Esophagus squamous epithelium (tissue), 5 donors: ENCODE measurements at regions not wholly inside any gene's neighbourhood (a gene's known extent, or its start where the extent isn't known, plus 50 kb on each side); places are given as distances from the start of the nearest gene placed in this dataset.
A peak's percentile ranks its signal among the peaks of the same experiment; 100 is the strongest.

Source experiments
- DNase-seq: peaks from one replicate; lab custom pipeline; 2025; lab: John Stamatoyannopoulos, UW
- H3K27ac ChIP-seq, 4 donors: fragments of 200-600 bp; sonication (generic); one replicate each; pipeline ENCODE4 v1.5.1; 2016 to 2019; ENCODE audit warnings: mild to moderate bottlenecking in 1 of 4
- H3K27me3 ChIP-seq, 4 donors: fragments of 200-600 bp; sonication (generic); 1 replicate in 3 of 4; 2 replicates in 1 of 4; pipeline versions ENCODE4 v1.5.1 to v1.6.0; 2017 to 2021; ENCODE audit warnings: antibody characterized with exemption in 1 of 4
- H3K36me3 ChIP-seq, 3 donors: fragments of 200-600 bp; sonication (generic); one replicate each; pipeline ENCODE4 v1.5.1; 2016 to 2019
- H3K4me1 ChIP-seq, 3 donors: fragments of 200-600 bp; sonication (generic); one replicate each; pipeline ENCODE4 v1.5.1; 2017 to 2019
- H3K4me3 ChIP-seq, 4 donors: fragments of 200-600 bp; sonication (generic); 1 replicate in 3 of 4; 2 replicates in 1 of 4; pipeline ENCODE4 v1.5.1; 2016 to 2019; ENCODE audit warnings: mild to moderate bottlenecking in 2 of 4, moderate library complexity in 1 of 4
- H3K9me3 ChIP-seq, 3 donors: fragments of 200-600 bp; sonication (generic); one replicate each; pipeline ENCODE4 v1.5.1; 2016 to 2019
- CTCF ChIP-seq, 6 experiments: fragments of 450-650 bp in 4 of 6; fragments of 200-600 bp in 2 of 6; sonication (generic) in 2 of 6; IDR thresholded peaks; one replicate each; pipeline ENCODE4 v1.5.1; 2016 to 2019; ENCODE audit warnings: antibody characterized with exemption in 6 of 6, mild to moderate bottlenecking in 4 of 6, moderate library complexity in 4 of 6
- POLR2A ChIP-seq, 4 donors: fragments of 450-650 bp; IDR thresholded peaks; one replicate each; pipeline ENCODE4 v1.6.1; 2017; ENCODE audit warnings: antibody characterized with exemption in 4 of 4, mild to moderate bottlenecking in 4 of 4, moderate library complexity in 3 of 4
- WGBS, 2 donors: methylation state at CpG; one replicate each; pipeline ENCODE4 v1.1.5; 2018; 5-methylcytosine and 5-hydroxymethylcytosine counted together
- intact Hi-C: fragments of 100-400 bp; cut with DNase I; formaldehyde crosslinking; loops from one replicate; pipeline ENCODE4 v1.15.0; 2022
- donor health status: DM: yes; HTN: yes; CAD: no.

DNA sequence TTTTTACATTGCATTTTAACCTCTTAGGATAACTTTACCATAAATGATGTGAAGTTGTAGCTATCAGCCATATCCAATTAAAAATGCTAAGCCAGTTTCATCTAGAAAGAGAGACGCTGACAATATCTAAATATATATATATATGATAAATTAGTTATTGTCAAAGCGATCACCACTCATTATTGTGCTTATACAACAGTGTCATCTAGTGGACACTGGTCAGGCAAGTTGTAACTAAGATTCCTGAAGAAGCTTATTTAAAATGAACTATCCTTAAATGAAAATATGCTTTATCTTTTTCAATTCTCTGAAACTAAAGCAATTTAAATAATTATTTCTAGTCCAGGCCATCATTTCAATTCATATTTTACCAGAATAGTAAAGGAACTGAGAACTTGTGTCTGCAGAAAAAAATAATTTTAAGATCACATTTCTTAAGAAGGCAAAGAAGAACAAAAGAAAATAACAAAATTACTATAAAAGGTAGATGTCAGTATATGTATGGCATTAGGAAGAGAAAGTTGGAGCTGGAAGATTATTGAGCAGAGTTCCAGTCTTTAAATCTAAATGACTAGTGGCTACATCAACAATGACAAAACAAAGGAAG lies 193.3 kb upstream of the SNX7 start:
- WGBS, 2 donors = 2 to 5% methylated on average over 2 of the region's 2 CpGs
- Histone ChIP-seq H3K27ac (no peak overlapping the region), H3K4me1 (no peaks in the 10 kb centered on the region), H3K9me3 (no peaks in the 10 kb centered on the region), H3K36me3 (no peaks in the 10 kb centered on the region), H3K4me3 (no peak overlapping the region), H3K27me3 (no peaks in the 10 kb centered on the region)
- TF ChIP-seq CTCF (IDR thresholded peaks at IDR 0.05) = peak in 5 of 6 experiments; percentile 49 to 84 (median 71)
- no peak for TF ChIP-seq POLR2A (IDR thresholded peaks at IDR 0.05)
- no peak for DNase-seq
- intact Hi-C loops = no loop called here

GRCh38 chr1:98467586-98467985 lies 193.9 kb upstream of the SNX7 start:
- H3K4me1 ChIP-seq = no peaks in the 10 kb centered on the region
- H3K27me3 ChIP-seq = no peaks in the 10 kb centered on the region
- H3K9me3 ChIP-seq = no peaks in the 10 kb centered on the region
- no peak for TF ChIP-seq POLR2A (IDR thresholded peaks at IDR 0.05)
- no peak for TF ChIP-seq CTCF (IDR thresholded peaks at IDR 0.05)
- WGBS, 2 donors = 35 to 49% methylated on average over 4 of the region's 4 CpGs
- no peak for DNase-seq
- H3K27ac ChIP-seq = no peak overlapping the region
- no peaks in the 10 kb centered on the region for H3K36me3 ChIP-seq
- intact Hi-C loops = no loop called here
- no peak overlapping the region for H3K4me3 ChIP-seq

DNA sequence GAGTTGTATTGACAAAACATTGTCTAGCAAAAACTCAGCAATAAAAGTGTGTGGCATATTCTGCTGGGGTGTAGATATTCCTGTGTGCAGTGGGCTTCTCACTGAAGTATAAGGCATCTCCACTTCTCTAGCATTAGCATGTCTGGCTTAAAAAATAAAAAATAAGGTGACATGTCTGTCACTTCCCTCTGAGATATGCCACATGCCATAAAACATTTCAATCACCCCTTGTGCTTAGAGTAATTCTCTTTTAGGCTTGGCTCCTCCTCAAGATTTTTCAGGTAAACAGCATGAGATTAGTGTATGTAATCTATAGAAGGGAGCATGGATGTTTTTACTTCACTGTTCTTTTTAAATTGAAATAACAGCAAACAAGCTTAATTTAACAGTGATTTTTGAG lies 194.4 kb upstream of the SNX7 start:
- no peaks in the 10 kb centered on the region for H3K36me3 ChIP-seq
- intact Hi-C loops = no loop called here
- no peak for DNase-seq
- H3K4me3 ChIP-seq = no peak overlapping the region
- no peaks in the 10 kb centered on the region for H3K27me3 ChIP-seq
- TF ChIP-seq CTCF (IDR thresholded peaks at IDR 0.05) = no peak
- TF ChIP-seq POLR2A (IDR thresholded peaks at IDR 0.05) = no peak
- H3K27ac ChIP-seq = no peak overlapping the region
- no peaks in the 10 kb centered on the region for H3K4me1 ChIP-seq
- no peaks in the 10 kb centered on the region for H3K9me3 ChIP-seq

- no peak for DNase-seq
Measured at GRCh38 chr1:98461873-98462385, 199.6 kb upstream of the SNX7 start.

DNA sequence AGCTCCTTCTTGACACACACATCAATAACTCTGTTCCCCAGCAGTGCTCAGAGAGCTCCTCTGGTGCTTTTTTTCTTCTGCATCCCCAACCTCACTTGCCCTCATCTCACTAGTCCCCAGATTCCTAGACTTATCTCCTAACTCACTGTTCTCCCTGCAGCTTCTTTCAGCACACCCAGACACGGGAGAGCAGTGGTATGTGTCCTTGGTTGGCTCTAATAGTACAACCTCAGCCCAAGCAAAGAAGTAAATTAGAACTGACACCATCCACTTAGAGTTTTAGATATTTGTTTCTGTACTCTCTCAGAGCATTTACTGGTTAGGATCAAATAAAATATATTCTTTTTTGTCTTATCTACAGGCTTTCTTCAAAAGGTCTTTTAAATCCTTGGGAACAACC lies 201.4 kb upstream of the SNX7 start:
- TF ChIP-seq POLR2A (IDR thresholded peaks at IDR 0.05) (no peak), CTCF (IDR thresholded peaks at IDR 0.05) (no peak)
- DNase-seq = no peak
- no peak overlapping the region for H3K4me3 ChIP-seq
- WGBS, 2 donors = 54 to 82% methylated on average over 1 of the region's 1 CpG
- intact Hi-C loops = no loop called here
- H3K9me3 ChIP-seq = no peaks in the 10 kb centered on the region
- no peaks in the 10 kb centered on the region for H3K4me1 ChIP-seq
- no peak overlapping the region for H3K27ac ChIP-seq
- H3K36me3 ChIP-seq = no peaks in the 10 kb centered on the region
- H3K27me3 ChIP-seq = no peaks in the 10 kb centered on the region

More at GRCh38 chr1:98461873-98462385, 199.6 kb upstream of the SNX7 start:
- intact Hi-C loops = no loop called here
- Histone ChIP-seq H3K36me3 (no peaks in the 10 kb centered on the region), H3K9me3 (no peaks in the 10 kb centered on the region), H3K27me3 (no peaks in the 10 kb centered on the region), H3K27ac (no peak overlapping the region), H3K4me1 (no peaks in the 10 kb centered on the region), H3K4me3 (no peak overlapping the region)
- TF ChIP-seq POLR2A (IDR thresholded peaks at IDR 0.05) (no peak), CTCF (IDR thresholded peaks at IDR 0.05) (no peak)
- WGBS, 2 donors = 84% methylated on average over 7 of the region's 7 CpGs
